KMS-11 (cell line): ENCODE measurements at regions not wholly inside any gene's neighbourhood (a gene's known extent, or its start where the extent isn't known, plus 50 kb on each side); places are given as distances from the start of the nearest gene placed in this dataset.

Source experiments
- H2AFZ ChIP-seq: fragments of 200-600 bp; sonication (generic); 2 replicates; pipeline ENCODE4 v1.6.1; 2016; ENCODE audit warnings: antibody characterized with exemption, mixed run types, low read depth
- H3K27ac ChIP-seq: fragments of 200-600 bp; sonication (generic); 2 replicates; pipeline ENCODE4 v1.6.1; 2016; ENCODE audit warnings: mild to moderate bottlenecking, mixed run types
- H3K27me3 ChIP-seq: fragments of 200-600 bp; sonication (generic); 2 replicates; pipeline ENCODE4 v1.6.1; 2017; ENCODE audit warnings: mild to moderate bottlenecking, low read depth, mixed run types, moderate library complexity; ENCODE audit not compliant: insufficient read depth
- H3K36me3 ChIP-seq: fragments of 200-600 bp; sonication (generic); 2 replicates; pipeline ENCODE4 v1.6.1; 2017; ENCODE audit warnings: mild to moderate bottlenecking, mixed run types; ENCODE audit not compliant: insufficient read depth
- H3K4me1 ChIP-seq: fragments of 200-600 bp; sonication (generic); 2 replicates; pipeline ENCODE4 v1.6.1; 2016; ENCODE audit warnings: mild to moderate bottlenecking, low read depth, mixed run types; ENCODE audit not compliant: poor library complexity, severe bottlenecking
- H3K4me2 ChIP-seq: fragments of 200-600 bp; sonication (generic); 2 replicates; pipeline ENCODE4 v1.7.0; 2016; ENCODE audit warnings: mild to moderate bottlenecking, mixed run types
- H3K4me3 ChIP-seq: fragments of 200-600 bp; sonication (generic); IDR thresholded peaks from 2 replicates; pipeline ENCODE4 v1.6.1; 2017; ENCODE audit warnings: low read depth, low read length, mixed read lengths; ENCODE audit not compliant: insufficient read depth
- H3K79me2 ChIP-seq: fragments of 200-600 bp; sonication (generic); 2 replicates; pipeline ENCODE4 v1.6.1; 2016; ENCODE audit warnings: low read depth, mixed run types; ENCODE audit not compliant: insufficient read depth
- H3K9ac ChIP-seq: fragments of 200-600 bp; sonication (generic); 2 replicates; pipeline ENCODE4 v1.6.1; 2016; ENCODE audit warnings: mild to moderate bottlenecking, mixed run types
- H4K20me1 ChIP-seq: fragments of 200-600 bp; sonication (generic); 2 replicates; pipeline ENCODE4 v1.6.1; 2016; ENCODE audit warnings: mild to moderate bottlenecking, mixed run types; ENCODE audit not compliant: insufficient read depth
- CTCF ChIP-seq: fragments of 200-600 bp; sonication (generic); conservative IDR thresholded peaks from 2 replicates; pipeline ENCODE4 v1.6.1; 2017; ENCODE audit warnings: low read depth, mild to moderate bottlenecking, antibody characterized with exemption, low read length, moderate library complexity, mixed read lengths

- TF ChIP-seq CTCF = no peak
- no peak overlapping the region for H3K27ac ChIP-seq
- no peak overlapping the region for H3K4me2 ChIP-seq
- peaks cover 39% of the 10 kb centered on the region for H3K4me1 ChIP-seq
- no peak overlapping the region for H3K4me3 ChIP-seq
- no peak overlapping the region for H2AFZ ChIP-seq
- H3K9ac ChIP-seq = no peak overlapping the region
- no peaks in the 10 kb centered on the region for H3K27me3 ChIP-seq
- no peaks in the 10 kb centered on the region for H3K79me2 ChIP-seq
- no peaks in the 10 kb centered on the region for H3K36me3 ChIP-seq
- no peaks in the 10 kb centered on the region for H4K20me1 ChIP-seq
Measured at GRCh38 chr1:90359994-90360393, 357.1 kb downstream of the BARHL2 start.

- H3K4me1 ChIP-seq = peaks cover 37% of the 10 kb centered on the region
- H3K4me2 ChIP-seq = peak overlapping the region; percentile 68
- peak overlapping the region; percentile 84 for H3K27ac ChIP-seq
- no peaks in the 10 kb centered on the region for H4K20me1 ChIP-seq
- no peaks in the 10 kb centered on the region for H3K27me3 ChIP-seq
- TF ChIP-seq CTCF = no peak
- peak overlapping the region; percentile 32; the same call in 1 of the 2 replicates for H2AFZ ChIP-seq
- H3K4me3 ChIP-seq = no peak overlapping the region
- no peaks in the 10 kb centered on the region for H3K36me3 ChIP-seq
- H3K9ac ChIP-seq = peak overlapping the region; percentile 10; the same call in 1 of the 2 replicates
- no peaks in the 10 kb centered on the region for H3K79me2 ChIP-seq
Measured at GRCh38 chr1:90358448-90358847, 358.7 kb downstream of the BARHL2 start.

GRCh38 chr1:90357995-90358394, 359.1 kb downstream of the BARHL2 start:
- Histone ChIP-seq H3K4me2 (peak overlapping the region; percentile 68), H3K27me3 (no peaks in the 10 kb centered on the region), H3K79me2 (no peaks in the 10 kb centered on the region), H2AFZ (peak overlapping the region; percentile 32; the same call in 1 of the 2 replicates), H3K27ac (peak overlapping the region; percentile 84), H4K20me1 (no peaks in the 10 kb centered on the region), H3K36me3 (no peaks in the 10 kb centered on the region), H3K4me1 (peaks cover 32% of the 10 kb centered on the region), H3K4me3 (no peak overlapping the region), H3K9ac (peak overlapping the region; percentile 39; the same call in 1 of the 2 replicates)
- TF ChIP-seq CTCF = no peak

- H3K9ac ChIP-seq = peak overlapping the region; percentile 39; the same call in 1 of the 2 replicates
- no peak overlapping the region for H3K4me3 ChIP-seq
- peak overlapping the region; percentile 84 for H3K27ac ChIP-seq
- no peaks in the 10 kb centered on the region for H4K20me1 ChIP-seq
- H3K4me1 ChIP-seq = peaks cover 30% of the 10 kb centered on the region
- H3K4me2 ChIP-seq = peak overlapping the region; percentile 68
- no peaks in the 10 kb centered on the region for H3K27me3 ChIP-seq
- peak overlapping the region; percentile 32; the same call in 1 of the 2 replicates for H2AFZ ChIP-seq
- no peaks in the 10 kb centered on the region for H3K36me3 ChIP-seq
- H3K79me2 ChIP-seq = no peaks in the 10 kb centered on the region
- TF ChIP-seq CTCF = no peak
Measured at GRCh38 chr1:90356991-90357390, 360.1 kb downstream of the BARHL2 start.
